Epithelial cell of esophagus (primary cell): ENCODE measurements at regions not wholly inside any gene's neighbourhood (a gene's known extent, or its start where the extent isn't known, plus 50 kb on each side); places are given as distances from the start of the nearest gene placed in this dataset.
A peak's percentile ranks its signal among the peaks of the same experiment; 100 is the strongest.
"Not testable (repeated sequence)": the region's sequence is repeated elsewhere in the genome, so short reads cannot be mapped to it uniquely, and the experiment has no call there.

Experiments used
- DNase-seq: peaks from one replicate; pipeline ENCODE4 v3.0.0; 2010; ENCODE audit warnings: low read depth
- H3K4me3 ChIP-seq: 2 replicates; pipeline ENCODE4 v1.5.1; 2011; ENCODE audit warnings: mild to moderate bottlenecking, low read length, control low read depth
- TF ChIP-seq, protein P1 (sequence below): IDR thresholded peaks from 2 replicates; pipeline ENCODE4 v1.5.1; 2011; ENCODE audit warnings: low read depth, mild to moderate bottlenecking, low read length, control low read depth, inconsistent platforms; ENCODE audit not compliant: insufficient read depth; ENCODE audit errors: missing control alignments

DNA sequence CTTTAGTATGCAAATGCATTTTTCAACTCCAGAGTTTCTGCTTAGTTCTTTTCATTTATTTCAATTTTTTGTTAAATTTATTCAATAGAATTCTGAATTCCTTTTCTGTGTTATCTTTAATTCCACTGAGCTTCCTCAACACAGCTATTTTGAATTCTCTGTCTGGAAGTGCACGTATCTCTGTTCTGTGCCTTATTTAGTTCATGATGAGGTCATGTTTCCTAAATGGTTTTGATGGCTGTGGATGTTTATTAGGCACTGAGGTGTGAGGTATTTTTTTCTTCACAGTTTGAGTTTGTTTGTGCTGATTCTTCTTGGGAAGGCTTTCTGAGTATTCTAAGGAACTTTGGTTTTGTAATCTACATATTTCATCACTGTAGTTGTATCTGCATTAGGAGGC lies 2042.8 kb upstream of the RAG2 start:
- H3K4me3 ChIP-seq, result no peak overlapping the region
- TF ChIP-seq, protein P1, sequence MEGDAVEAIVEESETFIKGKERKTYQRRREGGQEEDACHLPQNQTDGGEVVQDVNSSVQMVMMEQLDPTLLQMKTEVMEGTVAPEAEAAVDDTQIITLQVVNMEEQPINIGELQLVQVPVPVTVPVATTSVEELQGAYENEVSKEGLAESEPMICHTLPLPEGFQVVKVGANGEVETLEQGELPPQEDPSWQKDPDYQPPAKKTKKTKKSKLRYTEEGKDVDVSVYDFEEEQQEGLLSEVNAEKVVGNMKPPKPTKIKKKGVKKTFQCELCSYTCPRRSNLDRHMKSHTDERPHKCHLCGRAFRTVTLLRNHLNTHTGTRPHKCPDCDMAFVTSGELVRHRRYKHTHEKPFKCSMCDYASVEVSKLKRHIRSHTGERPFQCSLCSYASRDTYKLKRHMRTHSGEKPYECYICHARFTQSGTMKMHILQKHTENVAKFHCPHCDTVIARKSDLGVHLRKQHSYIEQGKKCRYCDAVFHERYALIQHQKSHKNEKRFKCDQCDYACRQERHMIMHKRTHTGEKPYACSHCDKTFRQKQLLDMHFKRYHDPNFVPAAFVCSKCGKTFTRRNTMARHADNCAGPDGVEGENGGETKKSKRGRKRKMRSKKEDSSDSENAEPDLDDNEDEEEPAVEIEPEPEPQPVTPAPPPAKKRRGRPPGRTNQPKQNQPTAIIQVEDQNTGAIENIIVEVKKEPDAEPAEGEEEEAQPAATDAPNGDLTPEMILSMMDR, result no peak
- DNase-seq, result no peak

DNA sequence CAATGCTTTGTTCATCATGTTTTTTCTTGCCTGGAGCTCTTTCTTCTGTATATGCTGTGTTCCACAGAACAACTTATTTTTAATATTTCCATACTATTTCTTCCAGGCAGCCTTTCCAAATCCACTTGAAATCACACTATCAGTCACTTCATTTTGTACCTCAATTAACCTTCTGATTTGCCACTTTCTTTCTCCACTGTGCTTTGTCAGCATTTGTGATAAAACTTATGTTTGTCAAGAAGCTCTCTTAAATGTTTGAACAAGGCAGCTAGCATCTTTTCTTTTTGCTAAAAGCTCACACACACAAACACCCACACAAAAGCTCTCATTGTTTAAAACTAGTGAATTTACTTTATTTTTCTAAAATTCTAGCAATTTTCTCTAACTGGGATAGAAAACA lies 2014.7 kb upstream of the RAG2 start:
- DNase-seq, result no peak
- H3K4me3 ChIP-seq, result no peak overlapping the region
- TF ChIP-seq, protein P1, result no peak

DNA sequence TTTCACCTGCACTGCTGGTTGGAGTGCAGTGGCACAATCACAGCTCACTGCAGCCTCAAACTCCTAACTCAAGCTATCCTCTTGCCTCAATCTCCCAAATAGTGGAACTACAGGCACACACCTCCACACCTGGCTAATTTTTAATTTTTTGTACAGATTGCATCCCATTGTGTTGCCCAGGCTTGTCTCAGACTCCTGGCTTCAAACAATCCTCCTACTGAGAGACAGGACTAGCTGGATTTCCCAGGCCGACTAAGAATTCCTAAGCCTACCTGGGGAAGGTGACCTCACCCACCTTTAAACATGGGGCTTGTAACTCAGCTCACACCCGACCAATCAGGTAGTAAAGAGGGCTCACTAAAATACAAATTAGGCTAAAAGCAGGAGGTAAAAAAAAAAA lies 2003.3 kb upstream of the RAG2 start:
- peak; percentile 70 for DNase-seq
- H3K4me3 ChIP-seq, result not testable (repeated sequence)

DNA sequence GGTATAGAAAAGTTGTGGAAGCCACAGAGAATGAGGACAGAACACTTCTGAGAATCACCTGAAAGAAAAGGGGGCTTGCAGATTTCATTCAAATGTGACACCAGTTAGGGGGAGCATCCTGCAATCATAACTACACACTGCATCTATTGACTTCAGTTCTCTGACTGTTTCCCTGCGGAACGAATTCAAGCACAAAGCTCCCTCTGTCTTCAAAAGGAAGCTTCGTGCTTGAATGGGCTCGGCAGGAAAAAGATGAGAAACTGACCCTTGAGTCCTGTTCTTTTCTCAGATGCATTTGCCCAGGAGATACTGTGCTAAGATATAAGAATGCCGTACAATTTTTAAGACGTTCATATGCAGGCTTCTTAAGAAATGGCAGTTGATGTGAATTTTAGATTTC lies 2000.4 kb upstream of the RAG2 start:
- H3K4me3 ChIP-seq, result no peak overlapping the region
- DNase-seq, result no peak
- TF ChIP-seq, protein P1, result no peak

DNA sequence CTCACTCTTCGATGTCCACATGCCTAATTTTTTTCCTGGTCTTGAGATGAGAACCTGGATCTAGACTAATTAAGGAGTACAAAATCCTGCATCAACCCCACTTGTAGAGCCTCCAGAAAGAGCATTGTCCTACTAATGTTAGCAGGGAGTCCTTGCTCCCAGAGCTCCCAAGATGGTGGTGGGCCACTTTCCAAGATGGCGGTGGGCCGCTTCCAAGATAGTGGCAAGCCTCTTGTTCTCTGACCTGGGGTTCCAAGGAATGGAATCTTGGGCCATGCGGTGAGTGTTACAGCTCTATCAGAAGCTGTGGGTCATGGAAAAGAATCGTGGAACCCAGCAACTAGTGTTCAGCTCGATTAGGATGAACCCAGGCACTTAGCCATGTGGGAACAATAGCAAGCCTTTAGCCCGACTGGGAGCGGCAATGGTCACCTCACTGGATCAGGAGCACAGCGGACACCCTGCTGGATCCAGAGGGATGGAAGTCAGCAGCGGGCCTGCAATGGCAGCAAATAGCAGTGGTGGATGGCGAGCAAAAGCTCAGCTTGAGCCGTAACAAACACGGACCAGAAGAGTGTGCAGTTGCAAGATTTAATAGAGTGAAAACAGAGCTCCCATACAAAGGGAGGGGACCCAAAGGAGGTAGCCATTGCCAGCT lies 1997.5 kb upstream of the RAG2 start:
- DNase-seq, H3K4me3 ChIP-seq: not testable (repeated sequence)

DNA sequence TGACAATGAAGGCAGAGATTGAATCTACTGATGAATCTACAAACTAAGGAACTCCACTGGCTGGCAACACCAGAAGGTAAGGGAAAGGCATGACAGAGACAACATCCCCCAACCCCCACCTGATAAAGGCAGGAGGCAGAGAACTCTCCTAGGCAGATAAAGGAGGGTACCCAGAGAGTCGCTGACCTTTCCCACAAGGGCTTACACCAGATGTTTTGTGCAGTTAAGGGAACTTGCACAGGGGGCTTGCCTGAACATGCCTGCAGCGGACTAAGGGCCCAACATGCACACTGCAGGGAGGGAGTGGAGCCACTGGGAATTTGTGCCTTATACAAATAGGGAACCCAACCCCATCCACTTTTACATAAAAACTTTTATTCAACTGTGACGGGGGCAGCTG lies 1996.9 kb upstream of the RAG2 start:
- H3K4me3 ChIP-seq, result no peak overlapping the region
- TF ChIP-seq, protein P1, result no peak
- DNase-seq, result peak; percentile 19

DNA sequence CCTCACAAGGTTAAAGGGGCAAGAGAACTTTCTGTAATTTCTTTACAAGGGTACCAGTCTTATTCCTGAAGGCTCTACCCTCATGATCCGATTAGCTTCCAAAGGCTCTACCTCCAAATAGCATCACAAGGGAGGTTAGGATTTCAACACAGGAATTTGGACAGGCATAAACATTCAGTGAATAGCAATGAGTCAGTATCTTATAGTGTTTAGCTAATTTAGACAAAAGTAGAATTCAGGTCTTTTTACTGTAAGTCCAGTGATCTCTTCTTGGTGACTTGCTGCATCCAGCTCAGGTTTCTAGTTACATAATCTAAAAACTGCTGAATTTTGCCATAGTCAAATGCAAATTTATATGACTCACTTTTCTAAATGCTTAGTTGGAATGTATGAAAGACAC lies 1995.6 kb upstream of the RAG2 start:
- DNase-seq, result peak; percentile 38
- TF ChIP-seq, protein P1, result no peak
- no peak overlapping the region for H3K4me3 ChIP-seq

DNA sequence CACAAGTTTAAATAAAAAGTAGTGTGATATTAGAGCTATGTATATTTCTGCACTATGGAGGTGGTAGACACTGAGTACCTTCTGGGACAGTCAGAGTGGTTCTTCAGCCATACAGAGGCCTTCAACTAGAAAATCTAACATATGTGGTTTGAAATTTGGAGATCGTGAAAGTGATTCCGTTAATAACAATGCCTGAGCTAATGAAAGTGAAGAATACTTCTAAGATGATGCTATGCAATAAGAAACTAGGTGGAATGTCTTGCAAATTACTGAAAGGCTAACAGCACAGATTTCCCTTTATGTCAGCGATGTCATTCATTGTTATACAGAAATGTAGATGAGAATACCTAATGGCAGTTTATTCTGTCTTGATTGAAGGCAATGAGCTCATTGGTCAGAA lies 1984.7 kb upstream of the RAG2 start:
- no peak overlapping the region for H3K4me3 ChIP-seq
- TF ChIP-seq, protein P1, result no peak
- no peak for DNase-seq
